G401 (cell line): ENCODE measurements at regions not wholly inside any gene's neighbourhood (a gene's known extent, or its start where the extent isn't known, plus 50 kb on each side); places are given as distances from the start of the nearest gene placed in this dataset.

ENCODE experiments used
- DNase-seq: peaks from one replicate; pipeline ENCODE4 v3.0.0-alpha.2; 2015; ENCODE audit warnings: low spot score
- in situ Hi-C: cut with HindIII; loops from 2 replicates; pipeline ENCODE4 v1.10.0; 2016; ENCODE audit warnings: low sequenced_read_pairs, mixed read lengths

DNA sequence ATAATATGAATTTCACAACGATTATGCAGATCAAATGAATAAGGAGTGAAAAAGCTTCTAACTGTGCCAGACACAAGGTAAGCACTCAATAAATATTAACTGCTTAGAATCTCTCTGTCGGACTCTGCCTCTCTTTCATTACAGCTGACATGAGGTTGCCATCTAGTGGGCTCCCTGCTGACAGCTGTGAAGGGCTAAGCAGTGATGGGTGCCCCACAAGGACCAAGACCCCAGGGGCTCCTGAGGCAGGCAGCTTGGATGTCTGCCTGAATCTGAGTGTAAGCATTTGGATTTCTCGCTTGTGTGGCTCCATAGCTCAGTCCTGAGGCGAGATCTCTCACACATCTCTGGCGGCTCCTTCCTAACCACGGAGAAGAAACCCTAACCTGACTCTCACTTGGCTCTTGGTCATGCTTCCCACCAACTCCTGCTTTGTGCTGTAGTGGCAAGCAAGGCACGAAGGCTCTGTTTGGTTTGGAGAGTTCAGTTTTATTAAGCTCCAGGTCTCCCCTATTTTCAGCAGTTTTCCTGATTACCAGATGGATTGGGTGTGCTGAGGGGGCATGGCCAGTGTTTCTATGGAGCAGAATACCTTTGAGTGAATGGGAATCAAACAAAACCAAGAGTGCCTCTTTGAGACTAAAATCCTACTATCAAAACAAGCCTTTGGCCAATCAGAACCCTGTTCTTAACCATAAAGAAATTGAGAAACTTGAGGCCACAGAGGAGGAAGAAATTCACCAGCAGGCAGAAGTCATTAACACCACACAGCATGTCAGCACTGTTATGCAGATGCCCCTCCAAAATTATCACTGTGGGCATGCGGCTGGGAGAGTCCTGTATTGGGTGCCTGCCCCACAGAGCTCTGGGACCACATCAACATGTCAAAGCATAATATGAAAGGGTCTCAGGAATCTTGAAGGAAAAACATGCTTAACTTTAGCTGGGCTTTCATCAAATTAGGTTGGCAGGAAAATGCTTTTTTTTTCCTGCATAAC is 152.8 kb upstream of the NTM start:
- in situ Hi-C loops: no loop called here
- no peak for DNase-seq

DNA sequence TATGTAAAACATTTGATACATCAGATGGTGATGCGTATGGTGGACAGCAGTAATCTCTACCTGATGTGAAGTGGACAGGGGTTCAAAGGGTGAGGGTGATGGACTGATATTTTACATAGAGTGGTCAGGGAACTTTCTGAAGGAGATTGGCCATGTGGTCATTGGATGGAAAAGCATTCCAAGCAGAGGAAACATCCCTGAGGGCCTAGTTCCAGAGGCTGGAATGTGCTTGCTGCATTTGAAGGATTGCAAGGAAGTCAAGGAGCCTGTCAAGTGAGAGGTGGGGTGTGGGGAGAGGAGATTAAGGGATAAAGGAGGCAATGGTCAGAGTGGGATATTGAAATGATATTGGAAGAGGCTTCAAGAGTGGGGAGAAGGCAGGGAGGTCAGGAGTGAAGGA is 151.9 kb upstream of the NTM start:
- no peak for DNase-seq
- in situ Hi-C loops: no loop called here

DNA sequence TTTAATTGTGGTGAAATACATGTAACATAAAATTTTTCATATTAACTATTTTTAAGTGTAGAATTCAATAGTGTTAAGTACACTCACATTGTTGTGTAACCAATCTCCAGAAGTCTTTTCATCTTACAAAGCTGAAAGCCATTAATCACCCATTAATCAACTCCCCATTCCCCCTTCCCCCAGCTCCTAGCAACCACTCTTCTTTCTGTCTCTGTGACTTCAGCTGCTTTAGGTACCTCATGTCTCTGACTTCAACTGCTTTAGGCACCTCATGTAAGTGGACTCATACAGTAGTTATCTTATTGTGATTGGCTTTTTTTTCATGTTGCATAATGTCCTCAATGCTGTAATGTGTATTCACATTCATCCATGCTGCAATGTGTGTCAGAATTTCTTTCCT is 150.8 kb upstream of the NTM start:
- in situ Hi-C loops: no loop called here

DNA sequence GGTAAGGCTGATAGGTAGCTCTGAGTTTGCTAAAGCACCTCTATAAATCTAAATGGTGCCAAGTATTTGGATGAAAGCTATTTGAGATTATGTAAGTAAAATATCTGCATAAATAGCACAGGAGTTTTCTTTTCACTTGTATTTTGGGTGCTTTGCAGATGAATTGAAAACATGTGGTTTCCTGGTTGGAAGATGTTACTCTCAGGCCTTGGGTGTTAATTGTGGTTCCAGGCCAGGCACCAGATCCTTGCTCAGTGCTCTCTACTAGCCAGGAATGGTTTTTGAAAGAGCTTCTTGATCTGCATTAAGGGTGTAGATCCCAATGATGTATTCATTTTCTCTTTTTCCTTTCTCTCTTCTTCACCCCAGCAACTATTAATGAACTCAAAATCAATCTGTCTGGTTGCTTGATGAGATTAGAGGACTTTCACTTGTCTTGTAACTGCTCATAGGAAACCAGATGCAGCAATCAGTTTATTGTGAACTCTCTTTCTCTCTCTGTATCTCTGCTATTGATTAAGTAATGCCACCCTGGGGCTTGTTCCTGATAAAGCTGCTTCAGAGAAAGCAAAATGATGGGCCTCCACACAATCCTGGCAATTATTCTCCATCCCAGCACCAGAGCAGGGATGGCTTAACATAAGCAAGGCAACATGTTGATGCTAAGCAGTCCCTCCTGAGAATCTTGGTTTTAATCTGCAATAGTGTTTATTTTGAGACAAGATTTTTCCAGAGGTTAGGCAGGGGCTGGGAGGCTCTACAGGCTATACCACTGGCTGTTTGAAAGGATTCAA is 147.0 kb upstream of the NTM start:
- in situ Hi-C loops: no loop called here
- DNase-seq: no peak

More for the DNA sequence above, 150.8 kb upstream of the NTM start:
- no peak for DNase-seq

DNA sequence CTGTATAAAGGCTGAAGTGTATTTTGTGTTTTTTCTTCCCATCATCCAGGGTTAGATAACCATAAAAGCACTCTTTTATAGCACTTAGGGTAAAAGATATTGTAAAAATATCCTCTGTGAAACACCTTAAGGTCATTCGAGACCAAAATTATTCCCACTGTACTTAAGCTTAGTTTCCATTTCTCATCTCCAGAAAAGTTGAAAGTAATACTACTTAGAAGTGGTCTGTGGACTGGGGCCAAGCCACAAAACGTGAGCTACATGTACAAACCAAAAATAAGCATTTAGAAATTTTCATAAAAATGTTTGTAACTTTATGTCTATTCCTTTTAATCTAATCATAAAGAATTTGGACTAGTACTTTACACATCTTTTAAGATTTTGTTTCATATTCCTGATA is 142.0 kb upstream of the NTM start:
- in situ Hi-C loops: no loop called here
- no peak for DNase-seq

DNA sequence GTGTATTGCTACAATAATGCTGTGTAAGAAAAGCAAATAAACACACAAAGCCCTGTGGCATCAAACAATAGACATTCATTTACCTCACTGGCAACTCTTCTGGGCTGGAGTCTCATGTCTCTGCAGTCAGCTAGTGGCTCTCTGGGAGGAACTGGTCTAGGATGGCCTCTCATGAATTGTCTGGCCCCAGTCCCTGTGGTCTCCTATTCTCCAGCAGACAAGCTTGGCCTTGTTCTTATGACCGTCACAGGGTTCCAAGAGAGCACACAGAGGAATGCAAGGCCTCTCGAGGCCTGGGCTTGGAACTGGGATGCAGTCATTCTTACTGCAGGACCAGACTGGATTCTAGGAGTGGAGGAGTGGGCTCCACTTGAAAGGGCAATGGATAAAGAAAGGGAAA is 141.2 kb upstream of the NTM start:
- no peak for DNase-seq
- in situ Hi-C loops: no loop called here

DNA sequence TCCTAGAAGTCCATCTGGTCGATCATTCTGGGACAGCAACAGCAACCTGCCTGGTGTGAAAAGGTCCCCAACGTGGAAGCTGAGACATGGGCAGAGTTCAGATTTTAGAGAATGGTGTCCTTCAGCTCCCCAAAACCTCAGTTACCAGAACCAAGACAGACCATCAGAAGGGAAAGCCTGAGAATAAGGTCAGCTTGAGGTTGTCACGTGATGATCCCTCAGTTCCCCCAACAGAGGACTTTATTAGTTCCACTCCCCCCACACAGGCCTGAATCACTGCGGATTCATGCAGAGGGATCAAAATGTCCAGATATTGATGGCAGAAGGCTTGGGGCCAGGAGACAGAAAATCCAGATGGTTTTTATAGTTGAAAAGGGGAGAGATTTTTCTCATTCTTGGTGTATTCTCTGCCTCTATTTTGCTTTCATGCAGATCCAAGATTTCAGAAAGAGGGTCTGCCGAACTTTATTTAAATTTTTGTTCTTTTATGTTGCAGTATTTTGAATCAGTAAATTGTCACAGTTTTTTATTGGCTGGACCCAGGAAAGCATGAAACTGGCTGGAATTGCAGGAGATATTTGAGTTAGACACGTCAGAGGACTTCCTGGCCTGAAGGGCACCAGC is 139.0 kb upstream of the NTM start:
- no peak for DNase-seq
- in situ Hi-C loops: no loop called here

DNA sequence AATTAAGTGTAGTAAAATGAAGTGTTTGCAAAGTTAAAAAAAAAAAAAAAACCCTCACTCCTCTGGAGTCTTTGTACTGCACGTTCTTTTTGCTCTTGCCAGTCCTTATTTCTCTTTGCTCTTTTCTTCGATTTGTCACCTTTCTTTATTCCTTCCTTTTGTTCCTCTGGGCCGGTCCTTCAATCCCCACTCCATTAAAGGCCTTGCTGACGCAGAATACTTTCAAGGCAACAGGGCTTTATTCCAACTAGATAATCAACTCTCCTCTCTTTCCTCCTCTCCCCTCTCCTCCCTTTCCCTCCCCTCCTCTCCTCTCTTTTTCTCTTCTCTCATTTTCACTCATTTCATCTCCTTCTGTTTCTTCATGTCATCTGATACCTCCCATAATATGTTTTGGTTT is 138.2 kb upstream of the NTM start:
- in situ Hi-C loops: no loop called here
- DNase-seq: no peak

DNA sequence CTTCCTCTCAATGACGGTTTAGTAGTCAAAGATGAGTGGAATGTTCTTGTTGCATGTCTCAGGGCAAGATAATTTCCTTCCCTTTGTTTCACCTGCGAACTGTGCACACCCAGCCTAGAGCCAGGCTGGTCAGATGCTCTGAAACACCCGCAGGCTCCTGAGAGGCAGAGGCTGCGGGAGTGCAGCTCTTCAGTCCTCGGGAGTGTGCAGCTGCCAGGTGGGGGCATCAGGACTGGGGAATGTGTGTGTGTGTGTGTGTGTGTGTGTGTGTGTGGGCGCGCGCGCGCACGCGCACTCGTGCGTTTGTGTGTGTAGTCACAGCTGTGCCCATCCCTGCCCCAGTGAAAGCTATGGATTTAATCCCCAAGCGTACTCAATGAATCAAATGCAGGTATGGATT is 136.2 kb upstream of the NTM start:
- no peak for DNase-seq
- in situ Hi-C loops: no loop called here

DNA sequence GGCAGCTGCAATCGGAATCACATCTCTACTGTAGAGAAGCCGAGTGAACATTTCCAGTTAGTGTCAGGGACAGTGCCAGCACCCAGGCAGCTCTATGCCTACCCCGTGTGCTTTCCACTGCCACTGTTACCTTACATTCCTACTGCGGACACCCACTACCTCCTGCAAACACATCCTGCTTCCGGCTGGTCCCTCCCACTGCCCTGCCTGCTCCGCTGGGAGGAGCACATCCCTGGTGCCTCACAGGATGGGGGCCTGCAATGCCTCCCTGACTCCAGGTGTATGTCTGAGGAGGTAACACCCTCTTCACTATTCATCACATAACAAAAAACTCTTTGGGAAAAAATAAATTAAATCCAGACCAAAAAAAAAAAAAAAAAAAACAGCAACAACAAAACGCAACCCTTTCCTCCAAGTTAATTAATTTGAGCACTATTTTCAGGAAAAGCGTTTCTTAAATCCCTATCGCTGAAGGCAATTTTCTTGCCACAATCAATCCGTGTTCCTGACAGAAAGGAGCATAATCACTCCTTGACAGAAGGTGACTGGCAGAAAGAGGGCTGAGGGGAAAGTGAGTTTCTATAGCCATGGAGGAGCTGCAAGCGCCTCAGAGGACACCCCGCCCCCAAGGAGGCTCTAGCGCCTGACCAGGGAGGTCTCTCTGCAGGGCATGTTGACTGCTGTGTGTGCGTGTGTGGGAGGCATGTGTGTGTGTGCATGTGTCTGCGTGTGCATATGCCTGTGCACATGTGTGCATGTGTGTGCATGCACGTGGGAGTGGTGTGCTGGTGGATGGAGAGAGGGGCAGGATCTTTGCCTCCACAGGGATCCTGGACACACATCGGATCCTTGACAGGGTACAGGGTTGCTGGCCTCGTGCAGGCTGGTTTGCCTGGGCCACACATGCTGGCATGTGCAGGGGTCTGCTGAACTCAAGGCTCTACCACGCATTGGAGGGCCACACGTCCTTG is 134.8 kb upstream of the NTM start:
- no peak for DNase-seq
- in situ Hi-C loops: no loop called here

DNA sequence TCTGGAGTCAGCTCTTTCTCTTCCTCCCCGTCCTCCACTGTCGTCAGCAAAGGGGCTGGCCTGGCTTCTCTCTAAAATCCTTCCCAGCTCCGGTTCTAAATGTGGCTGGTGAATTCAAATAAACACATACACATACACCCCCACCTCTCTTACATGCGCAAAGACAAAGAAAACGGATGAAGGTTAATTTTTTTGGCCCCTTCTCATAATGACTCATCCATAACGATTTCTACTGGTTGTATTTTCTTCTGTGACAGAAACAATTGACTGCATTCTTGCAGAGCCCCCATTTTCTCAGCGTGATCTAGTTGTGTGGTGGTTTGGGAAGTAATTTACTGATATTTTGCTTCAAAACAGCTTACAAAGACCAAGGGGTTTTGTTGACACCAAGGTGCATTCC is 130.0 kb upstream of the NTM start:
- no peak for DNase-seq
- in situ Hi-C loops: no loop called here

DNA sequence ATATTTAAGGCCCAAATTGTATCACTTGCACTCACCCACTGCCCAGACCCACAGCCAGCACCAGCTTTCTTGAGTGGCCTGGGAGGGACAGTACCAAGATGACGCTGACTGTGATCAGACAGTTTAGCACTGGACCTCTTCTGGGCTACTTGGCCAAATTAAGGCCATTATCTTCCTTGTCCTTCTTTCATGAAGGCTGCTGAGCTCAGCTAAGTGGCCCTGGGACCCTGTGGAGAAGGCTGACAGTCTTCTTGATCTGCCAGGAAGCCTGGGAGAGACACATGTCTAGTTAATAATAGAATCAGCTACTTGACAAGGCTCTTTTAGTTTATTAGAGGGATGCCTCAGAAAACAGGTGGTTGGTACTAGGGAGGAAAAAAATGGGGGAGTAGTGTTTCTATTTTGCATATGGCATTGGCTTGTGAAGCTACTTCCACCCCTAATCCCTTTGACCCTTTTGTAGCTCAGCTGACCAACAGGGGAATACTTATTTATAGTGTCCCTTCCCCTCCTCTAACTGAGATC is 127.9 kb upstream of the NTM start:
- in situ Hi-C loops: no loop called here
- DNase-seq: no peak

DNA sequence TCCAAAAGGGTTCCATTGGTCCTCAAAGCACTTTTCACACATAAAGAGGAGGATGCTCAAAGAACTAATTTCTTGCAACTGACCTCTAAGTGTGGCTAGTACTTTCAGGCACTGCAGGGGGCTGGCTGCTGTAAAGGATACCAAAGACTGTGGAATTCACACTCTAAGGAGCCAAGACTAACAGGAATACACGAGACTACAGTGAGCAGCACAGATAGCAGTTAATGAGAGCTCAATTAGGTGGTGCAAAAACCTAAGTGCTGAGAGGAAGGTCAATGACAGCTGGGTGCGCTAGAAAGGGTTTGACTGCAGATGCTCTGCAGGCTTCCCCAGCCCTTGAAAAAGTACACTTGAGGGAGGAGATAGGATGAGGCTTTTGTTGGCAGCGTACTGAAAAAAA is 124.3 kb upstream of the NTM start:
- DNase-seq: no peak
- in situ Hi-C loops: no loop called here

DNA sequence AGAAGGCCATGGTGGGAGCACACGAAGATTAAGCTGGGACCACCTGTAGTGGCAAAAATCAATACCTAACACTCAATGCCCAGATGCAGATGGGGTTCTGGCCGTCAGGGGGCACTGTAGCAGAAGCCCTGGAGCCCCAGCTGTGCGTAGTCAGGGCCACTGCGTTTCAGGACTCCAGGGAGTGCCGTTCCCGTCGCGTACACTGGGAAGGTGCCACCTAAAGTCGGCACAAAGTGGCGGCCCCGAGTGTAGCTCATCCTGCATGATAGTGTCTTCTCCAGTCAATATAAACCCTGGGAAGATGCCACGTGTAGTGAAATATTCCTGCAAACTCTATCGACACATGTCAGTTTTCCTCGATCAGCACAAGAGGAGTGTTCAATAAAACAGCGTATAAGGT is 123.8 kb upstream of the NTM start:
- in situ Hi-C loops: no loop called here
- DNase-seq: peak; percentile 11

DNA sequence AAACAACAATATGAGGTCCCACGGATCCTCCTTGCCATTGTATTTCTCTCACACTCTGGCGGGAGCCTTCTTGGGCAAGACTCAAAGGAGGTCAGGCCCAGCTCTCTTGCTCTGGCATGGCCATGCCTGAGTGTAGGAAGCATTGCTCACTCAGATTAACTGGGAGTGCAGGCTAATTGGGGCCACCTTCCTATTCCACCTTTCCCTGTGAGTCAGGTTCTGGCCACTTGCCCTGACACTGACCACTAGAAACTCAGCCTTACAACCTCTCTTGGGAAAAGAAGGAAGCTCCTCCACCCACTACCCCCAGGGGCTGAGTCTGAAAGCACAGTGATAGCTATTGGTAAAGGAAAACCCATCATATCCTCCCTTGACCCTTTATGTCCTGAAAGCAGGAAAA is 121.8 kb upstream of the NTM start:
- in situ Hi-C loops: no loop called here
- DNase-seq: no peak

DNA sequence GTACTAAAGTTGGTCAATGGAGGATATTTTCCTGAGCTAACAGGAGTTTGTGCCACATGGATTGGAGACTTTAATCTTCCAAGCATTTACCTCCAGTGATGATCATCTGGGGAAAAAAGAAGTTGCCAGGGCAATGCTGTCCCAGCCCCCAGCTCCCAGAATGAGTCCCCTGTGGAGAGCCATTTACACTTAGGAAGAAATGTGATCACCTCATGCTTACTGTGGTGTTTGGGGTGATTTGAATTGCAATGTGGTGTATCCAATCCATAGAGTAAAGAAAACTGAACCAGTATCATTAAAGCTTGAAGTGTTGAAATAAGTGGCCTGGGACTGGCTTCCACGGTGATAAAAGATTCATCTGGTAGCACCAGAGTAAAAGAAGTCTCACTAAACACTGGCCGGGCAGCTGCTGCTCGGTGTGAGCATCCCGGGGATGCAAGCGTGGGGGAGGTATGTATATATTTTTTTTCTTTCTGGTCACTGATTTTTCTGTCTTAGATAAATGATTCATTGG is 117.2 kb upstream of the NTM start:
- in situ Hi-C loops: no loop called here

DNA sequence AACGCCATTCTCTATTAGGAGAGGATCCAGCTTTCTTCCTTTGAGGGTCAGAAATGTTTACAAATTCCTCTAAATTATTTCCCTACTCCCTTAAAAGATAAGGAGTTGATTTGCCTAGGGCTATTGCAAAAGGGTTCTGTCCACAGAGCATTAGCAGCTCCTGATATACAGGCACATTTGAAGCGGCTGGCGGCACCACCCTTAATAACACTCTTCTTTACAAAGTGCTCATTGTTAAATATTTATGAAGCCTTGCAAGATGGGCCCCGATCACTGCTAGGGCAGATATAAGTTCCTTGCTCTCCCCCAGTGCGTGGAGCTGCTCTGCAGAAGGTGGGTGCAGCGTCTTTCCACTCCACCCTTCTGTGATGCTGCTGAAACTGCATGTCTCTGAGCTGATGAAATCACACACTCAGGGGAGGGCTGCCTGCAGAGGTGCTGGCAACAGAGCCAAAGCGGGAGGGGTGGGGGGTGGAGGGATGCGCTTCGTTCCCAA is 116.7 kb upstream of the NTM start:
- in situ Hi-C loops: no loop called here
- no peak for DNase-seq

More for the DNA sequence above, 117.2 kb upstream of the NTM start:
- DNase-seq: no peak

DNA sequence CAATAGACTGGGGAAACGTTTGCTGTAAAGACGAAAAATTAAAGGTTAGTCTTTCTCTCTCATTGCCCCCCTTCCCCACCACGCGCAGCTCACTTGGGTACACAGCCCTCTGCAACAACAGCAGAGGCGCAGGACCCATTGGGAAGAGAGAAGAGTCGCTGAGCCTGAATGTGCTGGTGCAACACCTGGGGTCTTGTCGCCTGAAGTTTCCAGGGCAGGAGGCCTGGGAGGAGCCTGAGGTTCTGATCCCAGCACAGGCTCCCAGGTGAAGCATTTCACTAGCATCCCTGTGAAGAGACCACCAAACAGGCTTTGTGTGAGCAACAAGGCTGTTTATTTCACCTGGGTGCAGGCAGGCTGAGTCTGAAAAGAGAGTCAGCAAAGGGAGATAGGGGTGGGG is 116.2 kb upstream of the NTM start:
- DNase-seq: no peak
- in situ Hi-C loops: no loop called here
